Sigmoid colon (tissue), 6 donors: ENCODE measurements at regions not wholly inside any gene's neighbourhood (a gene's known extent, or its start where the extent isn't known, plus 50 kb on each side); places are given as distances from the start of the nearest gene placed in this dataset.

Experiments
- DNase-seq: peaks from one replicate; pipeline ENCODE4 v3.0.0-alpha.2; 2019
- H3K27ac ChIP-seq, 4 donors: fragments of 200-600 bp; sonication (generic); one replicate each; pipeline ENCODE4 v1.5.1; 2016 to 2019; ENCODE audit warnings: mild to moderate bottlenecking in 1 of 4
- H3K27me3 ChIP-seq, 3 donors: fragments of 200-600 bp; sonication (generic); one replicate each; pipeline ENCODE4 v1.5.1; 2019; ENCODE audit warnings: mild to moderate bottlenecking in 1 of 3
- H3K36me3 ChIP-seq, 4 donors: fragments of 200-600 bp; sonication (generic); one replicate each; pipeline ENCODE4 v1.5.1; 2016 to 2019
- H3K4me1 ChIP-seq, 4 donors: fragments of 200-600 bp; sonication (generic); one replicate each; pipeline ENCODE4 v1.5.1; 2017 to 2019
- H3K4me3 ChIP-seq, 4 donors: fragments of 200-600 bp; sonication (generic); one replicate each; pipeline ENCODE4 v1.5.1; 2017 to 2019; ENCODE audit warnings: mild to moderate bottlenecking in 2 of 4, moderate library complexity in 1 of 4
- H3K9me3 ChIP-seq, 4 donors: fragments of 200-600 bp in 3 of 4; sonication (generic) in 3 of 4; one replicate each; pipeline versions ENCODE4 v1.5.1 to v1.6.1; 2013 to 2019
- EP300 ChIP-seq, 4 donors: sonication (generic); formaldehyde crosslinking; IDR thresholded peaks; one replicate each; pipeline ENCODE4 v1.6.1; 2017; ENCODE audit warnings: antibody characterized with exemption in 4 of 4
- POLR2A ChIP-seq, 2 donors: fragments of 450-650 bp; IDR thresholded peaks; one replicate each; pipeline ENCODE4 v1.6.1; 2016; ENCODE audit warnings: antibody characterized with exemption in 2 of 2, mild to moderate bottlenecking in 2 of 2, moderate library complexity in 2 of 2
- POLR2AphosphoS5 ChIP-seq, 4 donors: sonication (generic); formaldehyde crosslinking; IDR thresholded peaks; one replicate each; pipeline ENCODE4 v1.6.1; 2017; ENCODE audit warnings: antibody characterized with exemption in 4 of 4
- WGBS, 2 donors: extraction: QIAGEN DNeasy Blood & Tissue Kit; methylation state at CpG; one replicate each; pipeline ENCODE4 v1.1.7; 2013; 5-methylcytosine and 5-hydroxymethylcytosine counted together
- intact Hi-C: fragments of 100-400 bp; cut with DNase I; formaldehyde crosslinking; loops from one replicate; pipeline ENCODE4 v1.15.1; 2023
- TF ChIP-seq, protein P1 (sequence below), 4 experiments: fragments of 450-650 bp in 3 of 4; fragments of 200-600 bp in 1 of 4; IDR thresholded peaks; one replicate each; pipeline ENCODE4 v1.5.1; 2016 to 2019; ENCODE audit warnings: antibody characterized with exemption in 4 of 4, mild to moderate bottlenecking in 3 of 4, moderate library complexity in 2 of 4
- donor health status: healthy with polysubstance abuse.
- donor health status: healthy.

DNA sequence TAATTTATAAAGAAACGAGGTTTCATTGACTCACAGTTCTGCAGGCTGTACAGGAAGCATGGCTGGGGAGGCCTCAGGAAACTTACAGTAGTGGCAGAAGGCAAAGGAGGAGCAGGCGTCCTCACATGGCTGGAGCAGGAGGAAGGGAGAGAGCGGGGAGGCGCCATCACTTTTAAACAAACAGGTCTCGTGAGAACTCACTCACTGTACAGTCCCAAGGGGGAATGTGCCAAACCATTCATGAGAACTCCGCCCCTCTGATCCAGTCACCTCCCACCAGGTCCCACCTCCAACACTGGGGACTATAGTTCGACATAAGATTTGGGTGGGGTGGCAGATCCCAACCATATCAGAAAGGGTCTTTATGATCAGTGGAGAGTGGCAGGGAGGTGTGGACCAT lies 392.4 kb upstream of the TNRC6C start:
- DNase-seq, result no peak
- no peaks in the 10 kb centered on the region for H3K9me3 ChIP-seq
- peaks cover 0 to 3% (median 3%) of the 10 kb centered on the region in 4 donors for H3K4me1 ChIP-seq
- no peak overlapping the region for H3K4me3 ChIP-seq
- 68 to 80% methylated on average over 7 of the region's 7 CpGs for WGBS, 2 donors
- intact Hi-C loops, result no loop called here
- TF ChIP-seq EP300 (IDR thresholded peaks at IDR 0.05) (no peak), POLR2AphosphoS5 (IDR thresholded peaks at IDR 0.05) (no peak), POLR2A (IDR thresholded peaks at IDR 0.05) (no peak)
- TF ChIP-seq, protein P1, sequence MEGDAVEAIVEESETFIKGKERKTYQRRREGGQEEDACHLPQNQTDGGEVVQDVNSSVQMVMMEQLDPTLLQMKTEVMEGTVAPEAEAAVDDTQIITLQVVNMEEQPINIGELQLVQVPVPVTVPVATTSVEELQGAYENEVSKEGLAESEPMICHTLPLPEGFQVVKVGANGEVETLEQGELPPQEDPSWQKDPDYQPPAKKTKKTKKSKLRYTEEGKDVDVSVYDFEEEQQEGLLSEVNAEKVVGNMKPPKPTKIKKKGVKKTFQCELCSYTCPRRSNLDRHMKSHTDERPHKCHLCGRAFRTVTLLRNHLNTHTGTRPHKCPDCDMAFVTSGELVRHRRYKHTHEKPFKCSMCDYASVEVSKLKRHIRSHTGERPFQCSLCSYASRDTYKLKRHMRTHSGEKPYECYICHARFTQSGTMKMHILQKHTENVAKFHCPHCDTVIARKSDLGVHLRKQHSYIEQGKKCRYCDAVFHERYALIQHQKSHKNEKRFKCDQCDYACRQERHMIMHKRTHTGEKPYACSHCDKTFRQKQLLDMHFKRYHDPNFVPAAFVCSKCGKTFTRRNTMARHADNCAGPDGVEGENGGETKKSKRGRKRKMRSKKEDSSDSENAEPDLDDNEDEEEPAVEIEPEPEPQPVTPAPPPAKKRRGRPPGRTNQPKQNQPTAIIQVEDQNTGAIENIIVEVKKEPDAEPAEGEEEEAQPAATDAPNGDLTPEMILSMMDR (IDR thresholded peaks at IDR 0.05), result no peak
- no peaks in the 10 kb centered on the region for H3K36me3 ChIP-seq
- no peaks in the 10 kb centered on the region for H3K27me3 ChIP-seq
- H3K27ac ChIP-seq, result no peak overlapping the region

DNA sequence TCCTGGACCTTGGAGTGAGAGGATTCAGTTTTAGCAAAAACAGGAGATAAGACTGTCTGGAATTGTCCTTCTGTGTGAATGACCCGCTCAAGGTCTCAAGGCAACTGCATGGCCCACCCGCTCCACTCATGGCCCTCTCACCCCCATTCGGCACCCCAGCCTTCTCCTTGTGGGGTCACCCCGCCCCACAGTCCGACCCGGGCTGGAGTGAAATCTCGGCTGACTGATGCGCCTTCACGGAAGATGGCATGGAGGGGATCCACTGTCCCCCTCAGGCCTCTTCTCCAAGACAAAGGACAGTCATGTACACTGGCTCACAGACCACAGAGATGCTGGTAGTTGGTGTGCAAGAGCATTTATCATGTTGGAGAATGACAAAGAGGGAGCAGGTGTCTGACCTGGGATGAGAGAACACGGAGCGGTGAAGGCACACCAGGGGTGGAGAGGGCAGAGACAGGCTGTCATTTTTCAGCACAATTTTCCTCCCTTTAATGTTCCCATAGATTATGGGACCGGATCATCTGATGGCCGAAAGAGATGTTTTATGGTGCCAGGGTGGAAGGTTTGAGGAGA lies 391.9 kb upstream of the TNRC6C start:
- peaks cover 0 to 8% (median 8%) of the 10 kb centered on the region in 4 donors for H3K4me1 ChIP-seq
- 90 to 93% methylated on average over 13 of the region's 13 CpGs for WGBS, 2 donors
- no peak overlapping the region for H3K27ac ChIP-seq
- TF ChIP-seq, protein P1 (IDR thresholded peaks at IDR 0.05), result no peak
- TF ChIP-seq POLR2A (IDR thresholded peaks at IDR 0.05) (no peak), EP300 (IDR thresholded peaks at IDR 0.05) (no peak)
- H3K36me3 ChIP-seq, result no peaks in the 10 kb centered on the region
- H3K4me3 ChIP-seq, result no peak overlapping the region
- H3K9me3 ChIP-seq, result no peaks in the 10 kb centered on the region
- DNase-seq, result no peak
- intact Hi-C loops, result no loop called here
- H3K27me3 ChIP-seq, result no peaks in the 10 kb centered on the region

GRCh38 chr17:77568540-77568939 lies 390.0 kb upstream of the TNRC6C start:
- TF ChIP-seq POLR2AphosphoS5 (IDR thresholded peaks at IDR 0.05), result no peak
- no peak for TF ChIP-seq POLR2A (IDR thresholded peaks at IDR 0.05)
- no peak for TF ChIP-seq EP300 (IDR thresholded peaks at IDR 0.05)
- TF ChIP-seq, protein P1 (IDR thresholded peaks at IDR 0.05), result no peak
- WGBS, 2 donors, result 86 to 88% methylated on average over 7 of the region's 7 CpGs
- no peaks in the 10 kb centered on the region for H3K36me3 ChIP-seq

GRCh38 chr17:77569846-77570564 lies 388.5 kb upstream of the TNRC6C start:
- Histone ChIP-seq H3K4me1 (peaks cover 0 to 18% (median 17%) of the 10 kb centered on the region in 4 donors), H3K27me3 (no peaks in the 10 kb centered on the region), H3K27ac (no peak overlapping the region), H3K36me3 (no peaks in the 10 kb centered on the region), H3K9me3 (no peaks in the 10 kb centered on the region), H3K4me3 (no peak overlapping the region)
- TF ChIP-seq POLR2A (IDR thresholded peaks at IDR 0.05) (no peak), EP300 (IDR thresholded peaks at IDR 0.05) (no peak)
- no peak for DNase-seq
- WGBS, 2 donors, result 75 to 89% methylated on average over 21 of the region's 21 CpGs
- intact Hi-C loops, result no loop called here

More at GRCh38 chr17:77568540-77568939, 390.0 kb upstream of the TNRC6C start:
- Histone ChIP-seq H3K4me1 (peaks cover 0 to 18% (median 17%) of the 10 kb centered on the region in 4 donors), H3K9me3 (no peaks in the 10 kb centered on the region), H3K27me3 (no peaks in the 10 kb centered on the region), H3K27ac (no peak overlapping the region), H3K4me3 (no peak overlapping the region)
- no peak for DNase-seq
- intact Hi-C loops, result no loop called here

DNA sequence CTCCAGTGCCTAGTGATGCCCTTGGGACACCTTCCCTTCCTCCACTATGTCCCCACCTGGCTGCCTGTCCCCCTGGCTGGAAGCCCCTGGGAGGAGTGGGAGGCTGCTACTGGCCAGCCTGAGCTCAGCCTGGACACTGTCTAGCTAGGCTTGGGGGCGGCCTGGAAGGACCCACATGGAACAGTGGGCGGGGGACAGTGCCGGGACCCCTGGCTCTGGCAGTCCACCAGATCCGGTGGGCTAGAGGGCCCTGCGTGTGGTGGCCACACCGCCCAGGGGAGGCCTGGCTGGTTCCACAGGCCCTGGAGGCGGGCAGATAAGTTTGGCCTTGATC lies 388.0 kb upstream of the TNRC6C start:
- Histone ChIP-seq H3K27ac (no peak overlapping the region), H3K4me1 (peaks cover 0 to 18% (median 17%) of the 10 kb centered on the region in 4 donors), H3K9me3 (no peaks in the 10 kb centered on the region), H3K36me3 (no peaks in the 10 kb centered on the region), H3K27me3 (no peaks in the 10 kb centered on the region), H3K4me3 (no peak overlapping the region)
- intact Hi-C loops, result no loop called here
- no peak for TF ChIP-seq POLR2AphosphoS5 (IDR thresholded peaks at IDR 0.05)
- no peak for TF ChIP-seq EP300 (IDR thresholded peaks at IDR 0.05)
- no peak for TF ChIP-seq POLR2A (IDR thresholded peaks at IDR 0.05)
- DNase-seq, result no peak
- WGBS, 2 donors, result 71 to 88% methylated on average over 7 of the region's 7 CpGs
